ENCODE measurements at regions not wholly inside any gene's neighbourhood (a gene's known extent, or its start where the extent isn't known, plus 50 kb on each side); places are given as distances from the start of the nearest gene placed in this dataset.
"Not testable (repeated sequence)": the region's sequence is repeated elsewhere in the genome, so short reads cannot be mapped to it uniquely, and the experiment has no call there.

DNA sequence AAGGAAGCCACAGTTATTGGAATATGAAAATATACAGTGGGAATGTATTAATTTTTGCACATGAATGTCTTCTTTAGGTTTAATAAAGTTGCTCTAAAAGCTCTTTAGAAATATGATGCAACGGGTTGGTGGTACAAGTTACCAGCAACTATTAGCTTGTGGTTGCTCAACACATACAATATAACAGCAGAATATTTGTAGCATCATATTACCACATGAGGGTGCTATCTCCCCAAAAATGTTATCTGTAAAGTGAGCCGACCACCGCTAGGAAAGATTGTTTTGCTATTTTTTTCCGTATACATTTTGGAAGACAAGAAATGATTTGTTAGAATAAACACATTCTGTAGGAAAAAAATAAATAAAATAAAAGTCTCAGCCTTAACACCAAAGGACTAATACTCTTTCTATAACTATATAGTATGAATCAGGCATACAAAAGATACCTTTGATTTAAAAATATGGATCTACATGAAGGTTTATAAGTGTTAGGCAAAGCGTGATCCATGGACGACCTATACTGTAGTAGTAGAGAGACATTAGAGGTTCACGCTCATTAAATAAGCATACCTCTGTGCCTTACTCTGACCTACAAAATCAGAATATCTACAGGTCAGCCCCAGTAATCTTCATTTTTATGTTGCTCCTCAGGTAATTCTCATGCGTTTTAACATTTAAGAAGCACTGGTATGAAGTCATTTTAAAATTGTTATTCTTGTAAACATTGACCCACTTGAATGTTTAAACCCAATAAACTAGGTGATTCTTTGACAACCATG is 1110.6 kb upstream of the ACVR2A start:
- peak; percentile 45 for DNase-seq

DNA sequence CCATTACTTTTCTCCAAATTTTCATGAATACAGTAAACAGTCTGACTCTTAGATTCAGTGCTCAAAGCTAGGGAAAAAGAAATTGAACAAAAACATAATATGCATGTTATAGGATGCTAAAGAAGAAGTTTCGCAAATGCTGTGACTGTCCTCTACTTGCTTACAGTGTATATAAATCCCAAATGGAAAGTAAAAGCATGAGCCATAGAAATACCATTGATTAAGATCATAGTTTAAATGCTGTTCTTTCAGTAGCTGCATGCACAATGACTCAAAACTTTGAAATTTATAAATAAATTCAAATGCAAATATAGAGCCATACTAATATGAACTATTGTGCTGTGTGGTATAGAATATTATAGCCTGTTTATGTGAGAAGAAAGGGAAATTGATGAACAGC is 1113.9 kb upstream of the ACVR2A start:
- no peak for DNase-seq

DNA sequence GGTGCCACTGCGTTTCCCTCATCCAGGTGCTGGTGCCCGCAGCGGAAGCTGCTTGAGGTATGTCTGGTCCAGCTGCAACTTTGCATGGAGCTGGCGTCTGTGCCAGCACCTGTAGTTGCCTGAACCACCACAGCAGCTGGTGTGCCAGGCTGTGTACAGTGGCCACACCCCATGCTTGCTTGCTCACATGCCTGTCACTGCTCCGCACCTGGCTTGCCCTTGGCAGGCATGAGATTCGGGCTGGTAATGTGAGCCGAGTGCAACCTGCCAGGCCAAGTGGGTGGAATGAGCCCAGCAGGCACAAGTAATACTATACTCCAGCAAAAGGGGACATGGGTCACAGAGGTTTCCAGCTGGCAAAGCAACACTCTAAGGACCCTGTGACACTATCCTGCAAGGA is 1123.3 kb upstream of the ACVR2A start:
- no peak for DNase-seq

GRCh38 chr2:146720170-146720569 is 1124.7 kb upstream of the ACVR2A start:
- DNase-seq, result no peak

GRCh38 chr2:146716591-146716990 is 1128.2 kb upstream of the ACVR2A start:
- no peak for DNase-seq

DNA sequence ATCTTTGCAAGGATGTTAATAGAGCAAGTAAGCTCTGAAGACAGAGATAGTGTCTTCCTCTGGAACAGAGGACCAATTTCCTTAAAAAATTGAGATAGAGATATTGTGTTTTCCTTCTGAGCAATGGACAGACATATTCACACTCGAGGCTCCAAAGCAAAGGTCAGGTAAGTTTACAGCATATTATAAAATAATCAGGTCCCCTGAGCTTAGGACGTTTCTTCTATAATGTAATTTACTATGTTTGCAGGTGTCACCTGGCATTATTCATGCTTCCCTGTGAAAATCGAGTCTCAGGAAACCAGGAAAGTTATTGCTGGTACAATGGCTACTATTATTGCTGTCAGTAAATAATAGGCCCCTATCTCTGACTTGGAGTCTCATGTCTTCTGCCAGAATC is 1135.8 kb upstream of the ACVR2A start:
- no peak for DNase-seq

DNA sequence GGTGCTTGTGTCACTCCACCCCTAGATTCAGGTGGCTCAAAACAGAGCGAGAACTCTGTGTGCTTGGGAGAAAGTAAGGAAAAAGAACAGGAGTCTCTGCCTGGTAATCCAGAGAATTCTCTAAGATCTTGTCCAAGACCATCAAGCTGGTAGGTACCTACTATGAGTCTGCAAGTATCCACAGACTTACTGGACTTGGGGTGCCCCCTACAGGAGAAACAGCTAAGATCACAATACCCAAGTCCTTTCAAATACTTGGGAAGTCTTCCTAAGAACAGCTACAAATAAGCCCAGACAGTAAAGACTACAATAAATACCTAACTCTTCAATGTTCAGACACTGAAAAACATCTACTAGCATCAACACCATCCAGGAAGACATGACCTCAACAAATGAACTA is 1143.6 kb upstream of the ACVR2A start:
- peak; percentile 26 for DNase-seq

DNA sequence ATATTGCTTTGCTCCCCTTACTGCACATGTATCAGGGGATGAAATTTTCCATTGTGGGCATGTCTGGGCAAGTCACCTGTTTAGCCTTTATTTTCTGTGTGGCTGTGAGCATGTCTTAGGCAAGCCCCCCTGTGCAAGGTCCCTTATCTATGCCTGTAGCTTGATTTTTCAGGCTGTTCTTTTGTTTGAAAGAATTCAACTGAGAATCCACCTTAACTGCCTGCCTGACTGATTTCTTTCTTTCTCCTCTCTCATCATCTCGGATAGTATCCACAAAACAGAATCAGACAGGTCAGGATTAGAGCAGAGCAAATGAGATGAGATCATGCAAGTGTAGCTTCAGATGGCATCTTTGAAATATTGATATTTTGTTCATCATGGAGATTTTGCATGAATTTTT is 1147.5 kb upstream of the ACVR2A start:
- DNase-seq, result no peak

DNA sequence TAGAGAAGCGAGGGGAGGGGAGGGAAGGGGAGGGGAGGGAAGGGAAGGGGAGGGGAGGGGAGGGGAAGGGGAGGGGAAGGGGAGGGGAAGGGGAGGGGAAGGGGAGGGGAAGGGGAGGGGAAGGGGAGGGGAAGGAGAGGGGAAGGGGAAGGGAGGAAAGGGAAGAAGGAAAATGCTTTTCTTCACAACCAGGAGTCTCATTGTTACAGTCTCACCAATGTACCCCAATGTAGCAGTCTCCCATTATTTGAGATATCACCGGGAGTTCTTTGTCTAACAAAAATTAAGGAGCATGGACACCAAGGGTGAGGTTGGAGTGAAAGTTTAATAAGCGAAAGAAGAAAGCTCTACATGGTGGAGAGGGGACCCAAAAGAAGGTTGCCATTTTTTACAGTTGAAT is 1148.0 kb upstream of the ACVR2A start:
- DNase-seq, result not testable (repeated sequence)

DNA sequence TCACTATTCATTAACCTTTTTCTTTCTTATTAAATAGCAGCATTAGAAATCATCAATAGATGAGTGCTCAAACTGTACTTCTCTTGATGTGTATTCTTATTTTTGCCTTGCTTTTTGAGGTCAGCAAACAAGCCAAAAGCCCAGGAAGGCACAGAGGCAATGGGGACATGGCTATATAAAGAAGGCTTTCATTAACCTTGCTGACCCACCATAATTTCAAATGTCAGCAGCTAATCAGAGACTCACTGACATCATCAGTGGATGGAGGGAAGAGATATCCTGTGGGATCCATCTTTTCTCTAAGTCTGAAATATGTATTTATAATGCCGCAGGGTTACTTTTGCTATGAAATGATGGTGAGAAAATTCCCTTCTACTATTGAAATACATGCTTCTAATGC is 1162.8 kb upstream of the ACVR2A start:
- no peak for DNase-seq

GRCh38 chr2:146678516-146678915 is 1166.3 kb upstream of the ACVR2A start:
- no peak for DNase-seq

- no peak for DNase-seq
Measured at GRCh38 chr2:146677280-146677679, 1167.5 kb upstream of the ACVR2A start.

DNA sequence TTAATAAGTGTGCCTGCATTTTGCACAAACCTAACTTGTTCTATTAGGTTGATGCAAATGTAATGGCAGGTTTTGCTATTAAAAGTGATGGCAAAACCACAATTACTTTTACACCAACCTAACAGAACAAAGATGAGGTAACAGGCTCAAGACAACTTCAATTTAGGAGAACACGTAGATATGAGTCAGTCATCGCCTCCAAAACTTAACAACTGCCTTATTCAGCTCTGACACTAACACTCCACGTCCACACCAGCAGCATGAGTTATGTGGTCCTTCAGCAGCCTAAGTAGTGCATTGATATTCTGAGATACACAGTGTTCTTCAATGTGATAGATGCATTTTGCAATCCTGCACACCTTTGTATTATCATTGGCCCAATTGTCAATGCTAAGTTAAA is 1175.1 kb upstream of the ACVR2A start:
- DNase-seq, result no peak

DNA sequence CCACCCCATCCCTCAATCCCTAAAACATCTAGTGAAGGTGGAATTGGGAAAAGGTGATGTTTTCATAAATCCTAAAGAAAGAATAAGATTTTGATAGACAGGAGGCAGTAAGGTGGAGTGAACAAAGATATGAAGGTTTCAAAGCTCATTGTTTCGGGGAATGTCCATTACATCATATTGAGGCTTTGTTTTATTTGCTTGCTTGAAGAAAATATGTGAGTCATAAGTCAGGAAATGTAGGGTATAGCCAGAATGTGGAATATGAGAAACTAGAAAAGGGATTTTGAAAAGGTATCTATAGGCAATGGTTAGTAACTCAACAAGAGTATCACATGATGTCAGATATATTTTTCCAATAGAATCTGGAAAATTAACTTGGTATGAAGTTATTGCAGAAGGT is 1178.5 kb upstream of the ACVR2A start:
- DNase-seq, result no peak

GRCh38 chr2:146665800-146666199 is 1179.0 kb upstream of the ACVR2A start:
- no peak for DNase-seq

- peak; percentile 33 for DNase-seq
Measured at GRCh38 chr2:146661473-146662096, 1183.2 kb upstream of the ACVR2A start.

GRCh38 chr2:146659976-146660375 is 1184.9 kb upstream of the ACVR2A start:
- no peak for DNase-seq

DNA sequence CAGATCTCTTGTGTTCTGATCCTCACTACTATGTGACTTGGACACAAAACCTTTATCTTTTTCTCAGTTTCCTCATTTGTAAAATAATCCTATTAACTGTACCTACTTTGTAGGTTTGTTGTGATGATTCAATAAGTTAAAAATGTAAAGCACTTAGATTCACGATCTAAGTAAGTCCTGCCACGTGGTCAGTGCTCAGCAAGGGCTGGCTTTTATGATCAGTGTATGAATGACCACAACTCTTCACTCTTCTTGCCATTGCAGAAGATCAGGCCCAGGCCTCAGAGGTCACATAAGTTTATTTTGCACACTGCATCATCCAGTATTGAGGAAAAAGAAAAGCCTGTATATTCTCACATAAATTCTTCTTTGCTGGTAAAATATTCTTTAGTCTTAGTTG is 1192.5 kb upstream of the ACVR2A start:
- DNase-seq, result no peak

DNA sequence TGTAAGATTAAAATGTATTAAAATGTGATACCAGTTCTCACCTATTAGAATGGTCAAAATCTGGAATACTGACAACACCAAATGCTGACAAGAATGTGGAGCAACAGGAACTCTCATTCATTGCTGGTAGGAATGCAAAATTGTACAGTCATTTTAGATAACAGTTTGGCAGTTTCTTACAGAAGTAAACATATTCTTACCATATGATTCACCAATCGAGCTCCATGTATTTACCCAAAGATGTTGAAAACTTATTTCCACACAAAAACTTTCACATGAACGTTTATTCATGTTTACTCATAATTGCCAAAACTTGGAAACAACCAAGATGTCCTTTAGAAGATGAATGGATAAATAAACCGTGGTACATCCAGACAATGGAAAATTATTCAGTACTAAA is 1193.5 kb upstream of the ACVR2A start:
- DNase-seq, result no peak

DNA sequence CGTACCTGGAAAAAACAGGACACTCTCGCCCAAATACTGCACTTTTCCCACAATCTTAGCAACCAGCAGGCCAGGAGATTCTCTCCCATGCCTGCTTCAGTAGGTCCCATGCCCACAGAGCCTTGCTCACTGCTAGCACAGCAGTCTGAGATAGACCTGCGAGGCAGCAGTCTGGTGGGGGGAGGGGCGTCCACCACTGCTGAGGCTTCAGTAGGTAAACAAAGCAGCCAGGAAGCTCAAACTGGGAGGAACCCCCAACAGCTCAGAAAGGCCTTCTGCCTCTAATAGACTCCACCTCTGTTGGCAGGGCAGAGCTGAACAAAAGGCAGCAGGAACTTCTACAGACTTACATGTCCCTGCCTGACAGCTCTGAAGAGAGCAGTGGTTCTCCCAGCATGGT is 1202.8 kb upstream of the ACVR2A start:
- DNase-seq, result no peak

DNA sequence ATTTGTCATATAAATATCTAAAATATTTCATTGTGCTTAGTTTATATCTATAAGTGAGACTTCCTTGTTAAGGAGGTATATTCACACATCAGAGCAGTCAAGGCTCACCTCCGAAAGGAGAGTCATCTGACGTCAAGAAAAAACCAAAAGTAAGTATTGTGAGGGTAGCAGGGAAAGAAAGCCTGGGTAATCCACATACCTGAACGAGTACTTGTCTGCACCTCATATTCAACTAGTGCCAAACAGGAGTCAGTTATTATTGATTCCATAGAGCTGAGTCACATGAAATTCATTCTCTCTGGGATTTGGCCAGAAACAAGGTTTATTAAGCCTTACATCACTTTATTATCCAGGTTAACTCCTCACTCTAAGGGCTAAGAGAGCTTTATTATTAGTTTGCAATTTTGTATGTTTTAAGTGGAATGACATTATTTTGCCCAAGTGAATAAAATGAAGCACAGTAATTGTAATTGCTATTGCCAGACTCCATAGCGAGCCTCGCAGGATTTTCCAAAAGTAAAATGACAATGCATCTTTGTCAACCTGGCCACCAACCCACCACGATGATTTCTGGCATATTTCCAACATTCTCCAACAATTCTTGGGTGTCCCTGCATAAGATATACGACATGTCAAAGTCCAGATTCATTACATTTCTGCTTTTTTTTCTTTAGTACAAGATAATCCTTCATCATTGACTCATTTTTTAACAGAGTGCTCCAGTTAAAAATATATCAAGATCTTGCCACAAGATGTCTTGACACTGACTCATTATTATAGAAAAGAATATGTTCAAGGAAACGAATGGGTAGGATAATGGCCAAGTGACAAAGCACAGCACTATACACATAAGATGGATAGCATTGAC is 1210.4 kb upstream of the ACVR2A start:
- no peak for DNase-seq

GRCh38 chr2:146633159-146633558 is 1211.7 kb upstream of the ACVR2A start:
- DNase-seq, result no peak

- DNase-seq, result no peak
Measured at GRCh38 chr2:146632707-146633106, 1212.1 kb upstream of the ACVR2A start.
